NOMO-1 (cell line): ENCODE measurements at regions not wholly inside any gene's neighbourhood (a gene's known extent, or its start where the extent isn't known, plus 50 kb on each side); places are given as distances from the start of the nearest gene placed in this dataset.

Experiments
- DNase-seq, 2 experiments: peaks; one replicate each; lab custom pipeline; 2025; ENCODE audit not compliant: unreplicated experiment in 2 of 2; lab: John Stamatoyannopoulos, UW

DNA sequence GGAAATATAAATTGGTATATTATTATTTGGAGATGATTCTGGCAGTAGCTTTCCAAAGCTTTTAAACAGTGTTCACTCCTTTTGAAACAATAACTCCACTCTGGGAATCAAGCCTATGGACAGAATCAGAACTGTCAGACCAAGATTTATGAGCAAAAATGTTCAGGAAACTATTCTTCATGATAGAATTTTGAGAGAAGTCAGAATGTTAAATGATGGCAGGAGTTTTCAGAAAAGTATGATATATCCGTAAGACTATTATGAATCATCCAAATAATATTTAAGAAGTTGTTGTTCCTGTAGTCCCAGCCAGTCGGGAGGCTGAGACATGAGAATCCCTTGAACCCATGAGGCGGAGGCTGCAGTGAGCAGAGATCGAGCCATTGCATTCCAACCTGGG is 50.5 kb upstream of the ADGRG2 start:
- no peak for DNase-seq

DNA sequence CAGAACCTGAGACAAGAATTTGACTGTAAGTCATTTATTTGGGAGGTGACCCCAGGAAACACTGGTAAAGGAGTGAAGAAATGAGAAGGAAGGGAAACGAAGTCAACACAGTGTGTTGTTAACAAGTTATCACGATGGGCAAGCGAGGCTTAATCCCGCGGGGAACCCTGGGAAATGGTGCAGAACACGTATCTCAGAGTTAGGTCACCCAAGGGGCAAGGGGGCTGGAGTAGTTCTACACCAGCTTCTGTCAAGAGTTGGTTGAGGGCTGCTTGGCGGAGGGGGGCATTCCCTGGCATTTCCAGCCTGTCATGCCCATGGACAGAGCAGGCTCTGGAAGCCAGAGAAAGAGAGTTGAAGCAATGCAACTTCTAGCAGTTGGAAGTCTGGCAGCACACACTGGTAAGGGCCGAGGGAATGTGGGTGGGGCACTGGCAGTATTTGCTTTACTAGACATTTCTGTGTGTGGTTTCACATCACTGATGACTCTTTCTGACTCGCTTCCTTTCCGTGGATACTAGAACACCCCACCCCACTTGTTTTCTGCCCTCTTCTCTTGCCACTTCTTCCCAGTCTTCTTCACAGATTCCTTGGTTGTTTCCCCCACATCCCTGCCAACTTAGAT is 52.2 kb upstream of the ADGRG2 start:
- no peak for DNase-seq

DNA sequence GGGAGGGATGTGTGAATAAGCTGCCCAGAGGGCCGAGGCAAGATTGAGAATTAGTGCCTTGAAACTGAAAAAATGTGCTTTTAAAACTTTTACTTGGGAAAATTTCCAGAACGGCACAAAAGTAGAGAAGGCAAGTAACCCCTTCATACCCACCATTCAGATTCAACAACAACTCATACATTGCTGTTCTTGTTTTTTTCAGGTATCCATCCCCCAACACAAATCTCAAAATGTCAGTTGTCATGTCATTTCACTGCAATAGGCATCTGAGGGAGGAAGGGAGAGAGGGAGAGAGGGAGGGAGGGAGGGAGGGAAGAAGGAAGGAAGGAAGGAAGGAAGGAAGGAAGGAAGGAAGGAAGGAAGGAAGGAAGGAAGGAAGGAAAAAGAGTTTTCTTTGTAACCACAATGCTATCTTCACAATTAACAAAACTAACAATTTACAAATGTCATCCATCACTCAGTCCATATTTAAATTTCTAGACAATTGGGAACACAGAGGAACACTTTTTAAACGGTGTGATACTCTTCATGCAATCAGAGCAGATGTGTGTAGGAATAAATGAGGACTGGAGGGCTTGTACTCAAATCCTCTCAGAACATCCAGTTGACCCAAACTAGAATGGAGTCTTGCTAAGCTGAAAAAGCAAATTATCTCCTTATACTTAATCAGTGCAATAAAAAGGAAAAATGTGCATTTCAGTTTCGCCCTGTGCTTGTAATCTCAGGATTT is 54.8 kb upstream of the ADGRG2 start:
- DNase-seq: no peak

DNA sequence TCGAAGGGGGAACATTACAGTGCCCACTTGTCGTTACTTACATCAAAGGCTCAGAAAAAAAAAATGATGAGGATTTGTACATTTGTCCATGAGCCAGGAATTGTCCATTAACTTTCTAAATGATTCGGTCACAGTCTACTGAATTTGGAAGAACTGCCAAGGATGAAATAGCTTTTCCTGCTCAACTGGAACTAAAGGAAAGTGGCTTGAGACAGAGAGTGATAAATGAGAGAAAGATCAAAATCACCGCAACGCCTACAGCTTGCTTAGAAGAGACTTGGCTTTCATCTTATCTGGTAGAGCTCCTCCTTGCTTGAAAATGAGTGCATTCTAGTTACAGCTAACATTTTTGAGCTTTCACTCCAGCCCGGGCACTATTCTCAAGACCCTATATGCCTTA is 55.5 kb upstream of the ADGRG2 start:
- DNase-seq: no peak

DNA sequence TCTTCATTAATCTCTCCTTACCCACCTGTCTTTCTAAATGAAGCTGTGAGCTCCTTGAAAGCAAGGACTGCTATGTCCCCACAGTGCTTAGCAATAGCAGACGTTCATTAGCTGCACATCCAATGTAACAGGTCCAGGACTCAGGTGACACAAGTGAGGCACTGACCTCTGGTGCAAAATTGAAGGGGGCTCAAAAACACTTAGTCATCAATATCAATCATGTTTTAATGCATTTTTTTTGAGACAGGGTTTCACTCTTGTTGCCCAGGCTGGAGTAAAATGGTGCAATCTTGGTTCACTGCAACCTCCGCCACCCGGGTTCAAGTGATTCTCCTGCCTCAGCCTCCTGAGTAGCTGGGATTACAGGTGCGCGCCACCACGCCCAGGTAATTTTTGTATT is 56.1 kb upstream of the ADGRG2 start:
- DNase-seq: no peak

DNA sequence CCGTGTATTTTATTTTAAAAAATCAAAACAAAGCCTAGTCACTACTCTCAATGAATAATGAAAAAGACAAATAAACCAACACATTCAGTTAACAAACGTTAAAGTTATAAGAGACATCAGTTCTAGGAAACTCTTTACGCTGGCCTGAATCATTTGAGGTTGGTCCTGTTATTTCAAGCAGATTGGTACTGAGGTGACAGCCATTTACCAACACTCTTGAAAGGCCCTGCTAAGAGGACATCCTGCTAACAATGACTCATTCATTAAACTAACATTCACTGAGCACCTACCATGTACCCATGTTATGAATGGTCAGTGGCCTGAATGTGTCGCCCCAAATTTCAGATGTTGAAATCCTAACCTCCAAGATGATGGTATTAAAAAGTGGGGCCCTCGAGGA is 57.1 kb upstream of the ADGRG2 start:
- DNase-seq: no peak

DNA sequence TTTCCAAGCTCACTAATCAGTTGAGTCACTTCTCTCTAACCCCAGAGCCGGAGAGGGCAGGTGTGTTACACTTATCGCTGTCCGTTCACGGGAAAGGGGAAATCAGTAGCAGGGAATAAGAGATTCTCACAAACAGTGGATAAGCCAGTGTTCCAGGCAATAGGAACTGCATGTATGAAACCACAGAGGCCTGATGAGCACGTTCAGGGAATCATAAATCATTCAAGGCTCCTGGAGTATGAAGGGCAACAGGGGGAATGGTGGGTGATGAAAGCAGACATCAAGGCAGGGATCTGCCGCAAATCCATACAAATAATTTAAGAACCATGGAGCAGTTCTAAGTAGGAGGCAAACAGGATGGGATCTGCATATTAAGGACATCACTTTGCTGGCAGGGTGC is 59.1 kb upstream of the ADGRG2 start:
- DNase-seq: no peak

DNA sequence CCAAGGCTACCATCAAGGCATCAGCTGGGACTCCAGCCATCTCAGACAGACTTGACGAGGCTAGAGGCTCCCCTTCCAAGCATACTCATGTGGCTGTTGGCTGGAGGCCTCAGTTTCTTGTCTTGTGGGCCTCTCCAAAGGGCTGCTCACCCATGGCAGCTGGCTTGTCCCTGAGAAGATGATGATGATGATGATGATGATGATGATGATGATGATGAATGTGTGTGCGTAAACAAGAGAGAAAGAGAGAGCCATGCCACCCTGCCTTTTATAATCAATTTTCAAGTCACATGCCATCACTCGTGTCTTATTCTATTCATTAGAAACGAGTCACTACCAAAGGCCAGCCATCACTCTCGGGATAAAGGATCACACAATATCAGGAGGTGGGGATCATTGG is 60.5 kb upstream of the ADGRG2 start:
- DNase-seq: no peak

DNA sequence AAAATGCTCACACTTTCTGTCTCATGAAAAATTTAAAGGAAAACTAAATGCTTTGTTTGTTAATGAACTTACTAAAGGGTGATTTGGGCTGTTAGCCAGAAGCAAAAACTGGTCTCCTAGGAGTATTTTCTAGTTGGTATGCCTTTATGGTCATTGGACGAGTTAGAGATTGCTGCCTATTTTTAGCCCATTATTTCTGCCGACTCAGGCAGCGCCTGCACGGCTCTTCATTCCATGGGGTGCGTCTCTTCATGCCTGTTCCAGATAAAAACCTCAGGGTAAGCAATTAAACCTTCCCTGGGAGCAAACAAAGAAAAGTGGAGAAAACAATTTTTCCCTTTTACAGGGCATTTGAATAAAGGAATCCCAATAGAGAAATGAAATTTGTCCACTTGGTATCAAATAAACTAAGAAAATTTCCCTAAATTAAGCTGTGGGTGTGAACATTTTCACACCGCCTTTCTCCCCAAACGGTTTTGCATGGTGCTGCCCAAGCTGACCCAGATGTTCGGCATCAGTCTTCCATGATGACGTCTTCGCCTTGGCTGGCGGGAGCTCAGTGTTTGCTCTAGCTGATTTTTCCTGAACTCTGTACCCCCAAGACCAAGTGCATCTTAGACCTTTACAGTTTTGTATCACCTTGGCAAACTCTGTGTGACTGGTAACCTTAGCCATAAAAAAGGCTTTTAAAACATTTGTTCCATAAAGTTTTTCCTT is 61.7 kb upstream of the ADGRG2 start:
- DNase-seq: no peak

DNA sequence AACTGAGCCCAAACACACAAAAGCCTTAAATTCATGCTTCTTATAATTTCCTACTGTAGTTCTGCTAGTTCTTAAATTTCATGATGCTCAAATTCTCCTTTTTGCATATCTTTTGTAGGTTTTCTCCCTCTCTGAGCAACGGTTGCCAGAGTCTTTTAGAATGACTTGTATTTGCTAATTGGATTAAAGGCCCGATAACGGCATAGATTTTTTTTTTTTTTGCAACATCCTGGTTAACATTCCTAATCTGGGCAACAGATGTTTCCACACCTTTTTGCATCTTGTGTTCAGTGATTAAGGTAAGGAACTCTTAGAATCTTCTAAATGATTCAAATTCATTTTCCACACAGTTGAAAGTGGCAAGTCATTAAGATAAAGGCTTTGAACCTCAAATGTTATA is 66.3 kb upstream of the ADGRG2 start:
- no peak for DNase-seq

DNA sequence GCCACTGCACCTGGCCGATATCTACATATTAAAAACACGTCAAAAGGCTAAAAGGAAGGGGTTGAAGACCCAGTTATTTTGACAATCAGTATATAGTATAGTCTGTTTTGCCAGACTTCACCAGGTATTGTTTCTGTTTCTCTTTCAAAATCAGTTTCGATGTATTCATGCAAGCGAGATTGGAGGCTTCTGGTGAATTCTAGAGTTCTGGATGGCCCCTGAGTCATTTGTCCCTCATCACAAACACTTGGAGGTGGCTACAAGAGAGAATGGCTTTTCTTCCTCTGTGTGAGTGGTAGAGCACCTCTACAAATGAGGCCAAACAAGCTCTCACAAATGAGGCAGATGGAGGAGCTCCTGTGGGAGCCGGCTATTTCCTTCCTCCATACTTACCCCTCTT is 68.6 kb upstream of the ADGRG2 start:
- no peak for DNase-seq

DNA sequence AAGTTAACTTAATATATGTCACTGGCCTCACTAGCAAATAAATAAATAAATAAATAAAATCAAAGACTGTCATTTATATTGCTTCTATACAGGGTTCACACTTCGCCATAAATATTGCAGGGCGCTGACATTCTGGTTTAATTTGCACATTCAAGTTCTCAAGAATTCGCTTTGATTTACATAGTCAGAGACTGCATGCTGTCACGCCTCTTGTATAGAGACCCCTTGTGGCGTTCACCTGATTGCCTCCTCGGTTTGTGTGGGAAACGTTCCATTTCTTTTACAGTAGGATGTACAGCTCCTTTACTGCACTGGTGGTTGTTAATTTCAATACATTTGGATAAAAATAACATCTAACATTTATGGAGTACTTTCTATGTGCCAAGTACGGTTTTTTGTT is 71.3 kb upstream of the ADGRG2 start:
- DNase-seq: no peak

DNA sequence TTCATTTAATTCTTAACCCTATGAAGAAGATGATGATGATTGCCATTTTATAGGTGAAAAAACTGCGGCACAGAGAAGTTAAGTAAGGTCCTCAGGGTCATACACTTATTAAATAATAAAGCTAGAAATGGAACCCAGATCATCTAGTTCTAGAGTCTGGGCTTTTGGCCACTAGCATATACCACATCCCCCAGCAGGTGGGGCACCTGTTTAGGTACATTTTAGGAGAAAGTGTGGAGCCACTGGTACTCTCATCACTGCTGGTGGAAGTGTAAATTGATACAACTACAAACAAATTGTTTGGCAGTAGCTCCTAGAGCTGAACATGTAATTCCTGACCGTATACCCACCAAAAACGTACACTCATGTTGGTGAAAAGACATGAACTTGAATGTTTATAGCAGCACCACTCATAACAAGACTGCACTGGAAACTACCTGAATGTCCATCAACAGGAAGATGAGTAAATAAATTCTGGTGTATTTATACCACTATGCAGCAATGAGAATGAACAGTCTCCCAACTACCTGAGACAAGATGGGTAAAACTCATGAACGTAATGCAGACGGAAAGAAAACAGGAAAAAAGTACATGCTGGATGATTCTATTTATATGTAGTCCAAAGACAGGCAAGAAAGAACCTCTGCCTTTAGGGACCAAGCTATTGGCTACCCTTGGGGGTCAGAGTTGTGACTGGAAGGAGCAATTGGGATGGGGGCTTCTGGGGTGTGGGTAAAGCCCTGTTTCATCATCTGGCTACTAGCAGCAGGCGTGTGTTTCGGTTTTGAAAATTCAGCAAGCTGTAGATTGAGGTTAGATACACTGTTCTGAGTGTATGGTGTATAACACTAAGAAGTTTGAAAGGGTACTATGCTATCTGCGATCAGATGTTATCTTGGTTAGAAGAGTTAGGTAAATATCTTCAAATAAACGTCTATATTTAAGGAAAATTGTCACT is 72.3 kb upstream of the ADGRG2 start:
- no peak for DNase-seq

DNA sequence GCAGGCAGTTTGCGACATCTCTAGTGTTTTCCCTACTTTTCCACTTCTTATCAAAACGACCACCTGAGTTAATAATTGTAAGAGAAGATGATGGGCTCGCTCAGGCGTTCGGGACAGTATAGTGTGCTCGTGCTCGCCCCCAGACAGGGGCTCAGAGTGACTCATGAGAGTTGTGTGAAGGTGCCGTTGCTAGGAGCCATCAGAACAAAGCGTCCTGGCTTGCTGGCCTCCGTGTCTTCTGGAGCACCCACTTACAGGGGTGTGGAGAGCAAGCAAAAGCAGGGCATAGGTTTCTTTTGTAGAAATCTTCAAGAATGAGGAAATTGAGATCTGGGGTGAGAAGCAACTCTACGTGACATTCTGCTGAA is 73.0 kb upstream of the ADGRG2 start:
- no peak for DNase-seq

DNA sequence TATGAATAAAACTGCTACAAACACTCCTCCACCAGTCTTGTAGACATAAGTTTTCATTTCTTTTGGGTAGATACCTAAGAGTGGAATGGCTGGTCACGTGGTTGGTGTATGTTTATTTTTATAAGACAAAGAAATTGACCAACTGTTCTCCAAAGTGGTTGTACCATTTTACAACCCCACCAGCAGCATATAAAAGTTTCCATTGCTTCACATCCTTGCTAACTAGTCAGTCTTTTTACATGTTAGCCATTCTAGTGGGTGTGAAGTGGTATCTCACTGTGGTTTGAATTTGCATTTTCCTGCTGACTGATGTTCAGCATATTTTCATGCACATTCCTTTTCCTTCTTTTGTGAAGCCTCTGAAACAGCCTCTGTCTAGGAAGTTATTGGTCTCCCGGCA is 76.2 kb upstream of the ADGRG2 start:
- DNase-seq: no peak

DNA sequence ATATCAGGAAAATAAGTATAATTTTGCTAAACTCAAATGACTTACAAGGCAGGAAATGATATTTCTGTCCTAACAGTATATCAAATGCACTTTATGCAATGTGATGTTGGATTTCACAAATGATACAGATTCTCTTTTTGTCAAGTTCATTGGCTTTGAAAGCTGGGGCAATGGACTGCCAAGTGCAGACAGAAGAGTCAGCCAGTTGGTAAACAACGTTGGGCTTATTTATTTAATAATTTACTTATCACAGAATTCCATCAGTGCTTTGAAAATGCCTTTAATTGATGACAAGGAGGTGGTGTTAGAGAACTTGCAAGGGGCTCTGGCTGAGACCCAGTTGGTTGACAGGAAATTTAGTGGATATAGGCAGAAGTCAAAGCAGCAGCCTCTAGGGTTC is 79.9 kb upstream of the ADGRG2 start:
- no peak for DNase-seq

DNA sequence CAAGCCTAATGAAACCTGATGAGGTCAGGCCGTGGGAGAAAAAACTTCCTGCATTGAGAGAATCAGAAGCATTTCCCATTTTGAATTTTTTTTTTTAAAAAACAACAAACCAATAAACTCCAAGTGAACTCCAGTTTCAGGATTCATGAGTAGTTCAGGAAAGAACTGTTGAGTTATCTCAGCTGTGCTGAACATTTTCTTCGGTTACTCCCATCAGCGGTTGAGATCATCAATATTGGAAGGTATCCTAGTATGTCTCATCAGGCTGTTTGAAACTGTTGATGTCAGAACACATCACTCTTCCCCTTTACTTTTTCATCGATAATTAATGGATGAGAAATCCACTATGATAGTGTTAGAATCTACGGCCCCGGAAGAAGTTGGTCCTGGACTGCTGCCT is 82.4 kb upstream of the ADGRG2 start:
- no peak for DNase-seq

DNA sequence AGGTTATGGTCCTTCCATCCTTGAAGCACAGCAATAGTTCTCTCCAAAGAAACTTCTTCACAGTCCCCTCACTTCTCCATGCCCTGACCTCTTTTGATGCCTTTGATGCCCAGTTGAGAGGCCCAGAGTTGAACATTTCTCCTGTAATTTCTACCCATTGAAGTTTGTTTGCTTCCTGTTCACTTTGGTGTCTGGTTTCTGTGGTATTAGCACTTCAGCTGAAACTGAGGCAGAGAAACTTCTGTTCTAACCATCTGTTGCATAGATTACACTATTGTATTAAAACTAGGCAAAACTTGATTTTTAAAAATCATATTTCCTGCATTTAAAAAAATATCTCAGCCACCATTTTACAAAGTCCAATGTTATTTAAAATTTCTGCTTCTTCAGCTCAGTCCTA is 89.8 kb upstream of the ADGRG2 start:
- DNase-seq: no peak

DNA sequence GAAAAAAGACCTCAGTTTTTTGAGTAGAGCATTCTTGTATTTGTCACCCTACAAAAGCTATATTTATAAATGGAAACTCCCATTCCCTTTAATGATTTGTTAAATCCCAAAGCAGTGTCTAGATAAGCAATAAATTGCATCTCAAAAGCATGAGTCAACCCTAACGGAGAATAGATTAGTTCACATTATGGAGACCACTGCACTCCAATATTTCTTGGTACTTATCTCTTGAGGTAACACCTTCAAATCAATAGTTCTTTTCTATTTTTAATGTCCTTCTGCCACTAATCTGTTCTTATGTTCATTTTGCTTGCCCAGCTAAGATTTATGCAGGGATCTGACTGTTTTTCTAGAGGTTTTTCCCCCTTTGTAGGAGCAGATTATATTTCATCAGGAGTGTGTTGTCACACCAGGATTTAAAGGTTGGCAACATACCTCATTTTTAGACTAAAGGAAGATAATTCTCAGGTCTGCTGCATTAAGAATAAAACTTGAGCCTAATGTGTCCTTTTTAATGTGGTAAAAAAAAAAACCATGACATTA is 91.4 kb upstream of the ADGRG2 start:
- DNase-seq: no peak

DNA sequence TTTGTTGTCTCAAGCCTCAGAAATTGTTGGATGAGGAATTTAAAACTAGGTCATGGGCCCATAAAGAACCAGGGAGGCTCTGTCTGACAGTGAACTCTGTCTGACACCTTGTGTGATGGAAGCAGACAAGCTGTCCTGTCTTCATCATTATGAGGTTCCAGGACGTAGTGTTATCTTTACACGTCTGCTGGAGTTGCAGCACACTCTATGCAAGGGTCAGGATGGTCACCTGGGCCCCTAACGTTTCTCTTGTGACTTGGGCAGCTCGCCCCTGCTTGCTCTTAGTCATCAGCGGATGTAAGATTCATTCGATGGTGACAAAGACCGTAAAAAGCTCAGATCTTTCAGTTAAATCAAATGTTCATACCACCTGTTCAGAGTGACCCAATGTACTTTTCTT is 92.0 kb upstream of the ADGRG2 start:
- DNase-seq: no peak

DNA sequence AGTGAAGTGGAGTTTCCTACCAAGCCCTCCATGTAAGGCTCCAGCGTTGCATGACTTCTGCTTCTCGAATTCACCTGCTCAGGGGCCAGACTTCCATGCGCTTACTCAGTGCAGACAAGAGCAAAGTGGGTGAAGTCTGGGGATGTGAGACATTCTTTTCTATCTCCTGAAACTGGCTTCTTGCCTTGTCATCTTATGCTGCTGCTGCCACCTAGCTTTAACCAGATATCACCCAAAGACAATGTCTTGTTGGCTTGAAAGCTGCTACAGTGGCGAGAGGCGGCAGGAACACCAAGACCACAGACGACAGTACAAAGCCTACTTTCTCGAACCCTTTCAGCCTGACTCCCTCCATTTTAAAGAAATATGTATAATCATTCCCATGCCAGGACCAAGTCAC is 103.6 kb upstream of the ADGRG2 start:
- DNase-seq: peak in 1 of 2 experiments; percentile 1
